SH-SY5Y (cell line): ENCODE measurements at regions not wholly inside any gene's neighbourhood (a gene's known extent, or its start where the extent isn't known, plus 50 kb on each side); places are given as distances from the start of the nearest gene placed in this dataset.

Source experiments
- GATA2 ChIP-seq: IDR thresholded peaks from 2 replicates; pipeline ENCODE4 v1.6.1; 2011; ENCODE audit warnings: mild to moderate bottlenecking, low read depth, low read length
- GATA3 ChIP-seq: IDR thresholded peaks from 2 replicates; pipeline ENCODE4 v1.6.1; 2011; ENCODE audit warnings: low read depth, mild to moderate bottlenecking, low read length, moderate library complexity

DNA sequence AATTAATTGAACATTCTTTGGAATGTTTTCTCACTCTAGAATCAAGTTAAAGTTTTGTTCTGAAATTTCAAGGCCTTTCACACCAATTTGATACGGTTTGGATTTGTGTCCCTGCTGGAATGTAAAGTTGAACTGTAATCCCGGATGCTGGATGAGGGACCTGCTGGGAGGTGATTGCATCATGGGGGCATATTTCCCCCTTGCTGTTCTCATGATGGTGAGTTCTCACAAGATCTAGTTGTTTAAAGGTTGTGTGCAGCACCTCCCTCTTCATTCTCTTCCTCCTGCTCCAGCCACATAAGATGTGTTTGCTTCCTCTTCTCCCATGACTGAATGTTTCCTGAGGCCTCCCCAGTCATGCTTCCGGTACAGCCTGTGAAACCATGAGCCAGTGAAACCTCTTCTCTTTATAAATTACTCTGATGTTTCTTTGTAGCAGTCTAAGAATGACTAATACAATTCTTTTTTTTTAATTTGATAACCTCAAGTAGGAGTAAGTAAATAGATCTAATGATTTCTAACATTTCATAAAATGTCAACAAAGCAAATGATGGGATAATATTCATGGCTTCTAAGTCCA lies 144.2 kb upstream of the CDH7 start:
- TF ChIP-seq GATA3 (no peak), GATA2 (no peak)
